B cell (primary cell): ENCODE measurements at regions not wholly inside any gene's neighbourhood (a gene's known extent, or its start where the extent isn't known, plus 50 kb on each side); places are given as distances from the start of the nearest gene placed in this dataset.

Experiments
- ATAC-seq: fragments of 200-7000 bp; cut with Tn5 transposase; one replicate; pipeline ENCODE4 v1.10.0; 2021; ENCODE audit warnings: low read depth, mild to moderate bottlenecking, moderate number of reproducible peaks, moderate library complexity
- CTCF ChIA-PET: fragments of 350-600 bp; sonication (Branson Sonifier 250); formaldehyde crosslinking; loops from one replicate; lab custom pipeline; 2021; ENCODE audit warnings: antibody characterized with exemption, inconsistent platforms; lab: Charles Lee
- POLR2A ChIA-PET: fragments of 350-600 bp; sonication (Branson Sonifier 250); formaldehyde crosslinking; loops from one replicate; lab custom pipeline; 2021; ENCODE audit warnings: antibody characterized with exemption; lab: Charles Lee
- DNase-seq: peaks from one replicate; pipeline ENCODE4 v3.0.0; 2013
- H2AFZ ChIP-seq: 2 replicates; pipeline ENCODE4 v1.6.1; 2012; ENCODE audit warnings: mild to moderate bottlenecking, low read depth, low read length; ENCODE audit not compliant: insufficient read depth, poor library complexity, severe bottlenecking
- H3K27ac ChIP-seq, 2 donors: 1 replicate in 1 of 2; 2 replicates in 1 of 2; pipeline ENCODE4 v1.5.1; 2012 to 2013; ENCODE audit warnings: low read length in 2 of 2, mild to moderate bottlenecking in 2 of 2, moderate library complexity in 1 of 2
- H3K27me3 ChIP-seq, 4 experiments: fragments of 200-600 bp in 1 of 4; sonication (generic) in 1 of 4; replicated peaks in 1 of 4; 1 replicate in 2 of 4; 2 replicates in 2 of 4; pipeline versions ENCODE4 v1.6.1 to v1.7.0; 2013 to 2016; ENCODE audit warnings: low read length in 3 of 4, mild to moderate bottlenecking in 2 of 4, mixed read lengths in 1 of 4, moderate library complexity in 1 of 4; ENCODE audit not compliant: insufficient read depth in 4 of 4, control insufficient read depth in 3 of 4; ENCODE audit errors: control extremely low read depth in 1 of 4
- H3K36me3 ChIP-seq, 2 experiments: replicated peaks in 1 of 2; 1 replicate in 1 of 2; 2 replicates in 1 of 2; pipeline versions ENCODE4 v1.6.1 to v1.7.1; 2013; ENCODE audit warnings: low read length in 1 of 2; ENCODE audit not compliant: insufficient read depth in 2 of 2, control insufficient read depth in 1 of 2; ENCODE audit errors: control extremely low read depth in 1 of 2, extremely low read depth in 1 of 2
- H3K4me1 ChIP-seq, 2 donors: fragments of 200-600 bp in 1 of 2; sonication (generic) in 1 of 2; 1 replicate in 1 of 2; 2 replicates in 1 of 2; pipeline versions ENCODE4 v1.5.1 to v1.6.1; 2013 to 2017; ENCODE audit warnings: low read length in 2 of 2; ENCODE audit not compliant: control insufficient read depth in 2 of 2, insufficient read depth in 2 of 2
- H3K4me2 ChIP-seq: replicated peaks from 2 replicates; pipeline ENCODE3; 2012; ENCODE audit warnings: mild to moderate bottlenecking, low read depth, low read length; ENCODE audit not compliant: poor library complexity, severe bottlenecking
- H3K4me3 ChIP-seq, 5 experiments: fragments of 200-600 bp in 1 of 5; sonication (generic) in 1 of 5; 1 replicate in 3 of 5; 2 replicates in 2 of 5; pipeline versions ENCODE4 v1.5.1 to v1.7.0; 2011 to 2016; ENCODE audit warnings: low read length in 4 of 5, mild to moderate bottlenecking in 4 of 5, low read depth in 2 of 5, control low read depth in 1 of 5, moderate library complexity in 1 of 5; ENCODE audit not compliant: insufficient read depth in 1 of 5; ENCODE audit errors: control extremely low read depth in 1 of 5, extremely low read depth in 1 of 5
- H3K79me2 ChIP-seq: fragments of 200-600 bp; sonication (generic); one replicate; pipeline ENCODE4 v1.6.0; 2016; ENCODE audit warnings: low read length; ENCODE audit not compliant: control insufficient read depth, insufficient read depth
- H3K9ac ChIP-seq: fragments of 200-600 bp; sonication (generic); 2 replicates; pipeline ENCODE4 v1.6.1; 2017; ENCODE audit warnings: mild to moderate bottlenecking, low read length, moderate library complexity
- H3K9me3 ChIP-seq, 3 donors: one replicate each; pipeline versions ENCODE4 v1.6.1 to v1.7.1; 2013; ENCODE audit warnings: low read length in 2 of 3; ENCODE audit not compliant: control insufficient read depth in 2 of 3, insufficient read depth in 1 of 3; ENCODE audit errors: control extremely low read depth in 1 of 3
- H4K20me1 ChIP-seq: 2 replicates; pipeline ENCODE4 v1.6.0; 2012; ENCODE audit warnings: mild to moderate bottlenecking, low read length; ENCODE audit not compliant: insufficient read depth, control insufficient read depth, poor library complexity, severe bottlenecking
- H3K27ac Mint-ChIP-seq: one replicate; pipeline ENCODE4 v1.8.0; 2021; ENCODE audit warnings: mixed read lengths
- H3K27me3 Mint-ChIP-seq: one replicate; pipeline ENCODE4 v1.8.0; 2021; ENCODE audit warnings: mixed read lengths
- H3K4me1 Mint-ChIP-seq: one replicate; pipeline ENCODE4 v1.8.0; 2021; ENCODE audit warnings: mixed read lengths
- H3K4me3 Mint-ChIP-seq: one replicate; pipeline ENCODE4 v1.8.0; 2021; ENCODE audit warnings: mixed read lengths
- H3K9me3 Mint-ChIP-seq: one replicate; pipeline ENCODE4 v1.8.0; 2022; ENCODE audit warnings: mixed read lengths; ENCODE audit not compliant: insufficient read depth
- EZH2 ChIP-seq: IDR thresholded peaks from 2 replicates; pipeline ENCODE4 v1.6.1; 2012; ENCODE audit warnings: borderline replicate concordance, low read depth, mild to moderate bottlenecking, moderate library complexity, low read length; ENCODE audit not compliant: insufficient read depth, poor library complexity, severe bottlenecking
- WGBS: methylation state at CpG from one replicate; pipeline ENCODE4 v1.1.5; 2013; ENCODE audit warnings: missing lambda C conversion rate; ENCODE audit not compliant: insufficient coverage; 5-methylcytosine and 5-hydroxymethylcytosine counted together
- intact Hi-C: fragments of 100-400 bp; cut with micrococcal nuclease; formaldehyde crosslinking; loops from one replicate; pipeline ENCODE4 v1.10.0; 2022
- TF ChIP-seq, protein P1 (sequence below): fragments of 200-600 bp; IDR thresholded peaks from one replicate; pipeline ENCODE4 v1.8.0; 2022; ENCODE audit warnings: antibody characterized with exemption, mild to moderate bottlenecking

- Mint-ChIP-seq H3K4me3 (no peak overlapping the region), H3K4me1 (no peaks in the 10 kb centered on the region), H3K9me3 (peaks cover 6% of the 10 kb centered on the region), H3K27me3 (peaks cover 30% of the 10 kb centered on the region), H3K27ac (no peak overlapping the region)
- Histone ChIP-seq H3K9ac (no peak overlapping the region), H3K4me2 (no peak overlapping the region), H3K4me1 (no peaks in the 10 kb centered on the region), H4K20me1 (no peaks in the 10 kb centered on the region), H3K36me3 (no peaks in the 10 kb centered on the region), H3K27ac (no peak overlapping the region), H3K9me3 (peaks cover 0 to 12% (median 3%) of the 10 kb centered on the region in 3 donors), H3K27me3 (peaks cover 0 to 3% (median 0%) of the 10 kb centered on the region in 4 experiments), H3K4me3 (no peak overlapping the region), H2AFZ (no peak overlapping the region), H3K79me2 (no peaks in the 10 kb centered on the region)
- ChIA-PET POLR2A (no interaction called here), CTCF (no interaction called here)
- DNase-seq (no peak), ATAC-seq (no peak)
- intact Hi-C loops = no loop called here
- TF ChIP-seq EZH2 = no peak
- TF ChIP-seq, protein P1, sequence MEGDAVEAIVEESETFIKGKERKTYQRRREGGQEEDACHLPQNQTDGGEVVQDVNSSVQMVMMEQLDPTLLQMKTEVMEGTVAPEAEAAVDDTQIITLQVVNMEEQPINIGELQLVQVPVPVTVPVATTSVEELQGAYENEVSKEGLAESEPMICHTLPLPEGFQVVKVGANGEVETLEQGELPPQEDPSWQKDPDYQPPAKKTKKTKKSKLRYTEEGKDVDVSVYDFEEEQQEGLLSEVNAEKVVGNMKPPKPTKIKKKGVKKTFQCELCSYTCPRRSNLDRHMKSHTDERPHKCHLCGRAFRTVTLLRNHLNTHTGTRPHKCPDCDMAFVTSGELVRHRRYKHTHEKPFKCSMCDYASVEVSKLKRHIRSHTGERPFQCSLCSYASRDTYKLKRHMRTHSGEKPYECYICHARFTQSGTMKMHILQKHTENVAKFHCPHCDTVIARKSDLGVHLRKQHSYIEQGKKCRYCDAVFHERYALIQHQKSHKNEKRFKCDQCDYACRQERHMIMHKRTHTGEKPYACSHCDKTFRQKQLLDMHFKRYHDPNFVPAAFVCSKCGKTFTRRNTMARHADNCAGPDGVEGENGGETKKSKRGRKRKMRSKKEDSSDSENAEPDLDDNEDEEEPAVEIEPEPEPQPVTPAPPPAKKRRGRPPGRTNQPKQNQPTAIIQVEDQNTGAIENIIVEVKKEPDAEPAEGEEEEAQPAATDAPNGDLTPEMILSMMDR = no peak
These were observed 88.6 kb upstream of the CDYL start for GRCh38 chr6:4687656-4687988.

- ChIA-PET CTCF (no interaction called here), POLR2A (no interaction called here)
- Histone ChIP-seq H3K9ac (no peak overlapping the region), H3K27me3 (peaks cover 0 to 3% (median 0%) of the 10 kb centered on the region in 4 experiments), H3K4me2 (no peak overlapping the region), H3K4me1 (no peaks in the 10 kb centered on the region), H2AFZ (no peak overlapping the region), H3K4me3 (no peak overlapping the region), H3K36me3 (no peaks in the 10 kb centered on the region), H3K9me3 (no peaks in the 10 kb centered on the region), H3K79me2 (no peaks in the 10 kb centered on the region), H3K27ac (no peak overlapping the region), H4K20me1 (no peaks in the 10 kb centered on the region)
- Mint-ChIP-seq H3K27me3 (peaks cover 28% of the 10 kb centered on the region), H3K9me3 (no peaks in the 10 kb centered on the region), H3K27ac (no peak overlapping the region), H3K4me3 (no peak overlapping the region), H3K4me1 (no peaks in the 10 kb centered on the region)
- ATAC-seq (no peak), DNase-seq (no peak)
- intact Hi-C loops = no loop called here
- TF ChIP-seq, protein P1 = no peak
- TF ChIP-seq EZH2 = no peak
- WGBS = 84% methylated on average over 4 of the region's 10 CpGs
These were observed 93.6 kb upstream of the CDYL start for GRCh38 chr6:4682431-4683097.
